Activated B cell treated with CpG ODN at 0.5 μM for 24 hours (primary cell): ENCODE measurements at regions not wholly inside any gene's neighbourhood (a gene's known extent, or its start where the extent isn't known, plus 50 kb on each side); places are given as distances from the start of the nearest gene placed in this dataset.

Experiments
- ATAC-seq: fragments of 200-7000 bp; cut with Tn5 transposase; one replicate; pipeline ENCODE4 v1.10.0; 2021; ENCODE audit warnings: low read depth, mild to moderate bottlenecking, moderate library complexity
- CTCF ChIA-PET: fragments of 350-600 bp; sonication (Branson Sonifier 250); formaldehyde crosslinking; loops from one replicate; lab custom pipeline; 2021; ENCODE audit warnings: antibody characterized with exemption; lab: Charles Lee
- POLR2A ChIA-PET: fragments of 350-600 bp; sonication (Branson Sonifier 250); formaldehyde crosslinking; loops from one replicate; lab custom pipeline; 2021; ENCODE audit warnings: antibody characterized with exemption; lab: Charles Lee
- DNase-seq: peaks from one replicate; pipeline ENCODE4 v3.0.0; 2022
- H3K27ac Mint-ChIP-seq: one replicate; pipeline ENCODE4 v1.8.0; 2020; ENCODE audit warnings: mixed read lengths
- H3K27me3 Mint-ChIP-seq: one replicate; pipeline ENCODE4 v1.8.0; 2021; ENCODE audit warnings: mixed read lengths
- H3K36me3 Mint-ChIP-seq: one replicate; pipeline ENCODE4 v1.8.0; 2021; ENCODE audit warnings: low read depth, mixed read lengths
- H3K4me1 Mint-ChIP-seq: one replicate; pipeline ENCODE4 v1.8.0; 2021; ENCODE audit warnings: mixed read lengths
- H3K4me3 Mint-ChIP-seq: one replicate; pipeline ENCODE4 v1.8.0; 2020; ENCODE audit warnings: mild to moderate bottlenecking, mixed read lengths
- H3K9me3 Mint-ChIP-seq: one replicate; pipeline ENCODE4 v1.8.0; 2020; ENCODE audit warnings: mixed read lengths
- intact Hi-C: fragments of 100-400 bp; cut with micrococcal nuclease; formaldehyde crosslinking; loops from one replicate; pipeline ENCODE4 v1.15.1; 2024
- TF ChIP-seq, protein P1 (sequence below): fragments of 200-600 bp; IDR thresholded peaks from one replicate; pipeline ENCODE4 v1.8.0; 2022; ENCODE audit warnings: antibody characterized with exemption, mild to moderate bottlenecking

DNA sequence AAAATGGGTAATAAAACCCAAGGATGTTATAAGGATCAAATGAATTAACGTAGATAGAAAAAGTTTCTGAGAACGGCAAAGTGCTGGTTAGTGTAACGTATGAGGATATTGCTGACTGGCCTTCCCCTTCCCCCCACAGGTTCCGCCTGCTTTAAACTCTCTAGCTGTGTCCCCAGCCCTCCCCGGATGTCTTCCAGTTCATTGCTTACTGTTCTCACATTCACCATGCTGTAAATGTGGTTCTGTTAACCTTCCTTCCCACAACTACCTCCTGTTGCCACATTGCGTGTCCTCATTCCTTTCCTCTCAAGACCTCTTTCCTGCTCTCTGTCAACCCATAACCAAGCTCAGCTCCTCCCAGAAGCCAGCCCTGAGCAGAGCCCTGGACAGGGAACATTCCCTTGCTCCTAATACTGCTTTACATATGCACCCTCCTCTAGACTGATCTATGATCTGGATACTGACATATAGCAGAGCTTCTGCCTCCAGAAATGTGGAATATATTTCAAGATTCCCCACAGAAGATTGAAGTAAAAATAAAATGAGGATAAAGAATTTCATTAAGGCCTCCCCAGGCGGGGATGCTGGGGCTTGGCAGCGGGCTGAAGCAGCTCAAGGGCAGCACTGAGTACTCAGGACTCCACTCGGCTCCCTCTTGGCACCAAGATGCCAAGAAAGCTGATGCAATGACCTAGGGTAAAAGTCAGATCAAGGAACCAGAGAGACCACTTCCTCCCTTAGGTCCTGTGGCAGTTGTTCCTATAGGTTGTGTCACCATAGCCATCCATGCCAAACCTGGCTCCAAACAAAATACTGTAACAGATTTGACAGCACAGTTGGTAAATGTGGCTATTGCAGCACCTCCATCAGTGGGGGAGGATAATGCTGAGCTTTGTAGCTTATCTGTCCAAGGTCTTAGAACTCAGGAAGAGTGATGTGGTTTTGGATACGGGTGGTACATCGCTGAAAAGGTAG lies 136.4 kb upstream of the PIK3C3 start:
- peaks cover 3% of the 10 kb centered on the region for H3K9me3 Mint-ChIP-seq

DNA sequence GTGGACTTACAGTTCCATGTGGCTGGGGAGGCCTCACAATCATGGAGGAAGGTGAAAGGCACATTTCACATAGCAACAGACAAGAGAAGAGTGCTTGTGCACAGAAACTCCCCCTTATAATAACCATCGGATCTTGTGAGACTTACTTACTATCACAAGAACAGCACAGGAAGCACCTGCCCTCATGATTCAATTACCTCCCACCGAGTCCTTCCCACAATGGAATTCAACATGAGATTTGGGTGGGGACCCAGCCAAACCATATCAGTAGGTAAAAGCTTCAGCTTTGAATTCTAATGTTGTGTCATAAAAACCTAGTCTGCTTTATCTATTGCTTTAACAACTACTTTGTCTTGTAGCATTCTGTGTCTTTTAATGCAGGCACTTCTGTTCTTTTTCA lies 140.4 kb upstream of the PIK3C3 start:
- CTCF ChIA-PET: no interaction called here
- peaks cover 6% of the 10 kb centered on the region for H3K9me3 Mint-ChIP-seq
- POLR2A ChIA-PET: no interaction called here
- ATAC-seq (no peak), DNase-seq (no peak)
- no peak overlapping the region for H3K27ac Mint-ChIP-seq
- no peak overlapping the region for H3K4me3 Mint-ChIP-seq
- no peaks in the 10 kb centered on the region for H3K36me3 Mint-ChIP-seq
- no peaks in the 10 kb centered on the region for H3K4me1 Mint-ChIP-seq
- intact Hi-C loops: no loop called here
- TF ChIP-seq, protein P1, sequence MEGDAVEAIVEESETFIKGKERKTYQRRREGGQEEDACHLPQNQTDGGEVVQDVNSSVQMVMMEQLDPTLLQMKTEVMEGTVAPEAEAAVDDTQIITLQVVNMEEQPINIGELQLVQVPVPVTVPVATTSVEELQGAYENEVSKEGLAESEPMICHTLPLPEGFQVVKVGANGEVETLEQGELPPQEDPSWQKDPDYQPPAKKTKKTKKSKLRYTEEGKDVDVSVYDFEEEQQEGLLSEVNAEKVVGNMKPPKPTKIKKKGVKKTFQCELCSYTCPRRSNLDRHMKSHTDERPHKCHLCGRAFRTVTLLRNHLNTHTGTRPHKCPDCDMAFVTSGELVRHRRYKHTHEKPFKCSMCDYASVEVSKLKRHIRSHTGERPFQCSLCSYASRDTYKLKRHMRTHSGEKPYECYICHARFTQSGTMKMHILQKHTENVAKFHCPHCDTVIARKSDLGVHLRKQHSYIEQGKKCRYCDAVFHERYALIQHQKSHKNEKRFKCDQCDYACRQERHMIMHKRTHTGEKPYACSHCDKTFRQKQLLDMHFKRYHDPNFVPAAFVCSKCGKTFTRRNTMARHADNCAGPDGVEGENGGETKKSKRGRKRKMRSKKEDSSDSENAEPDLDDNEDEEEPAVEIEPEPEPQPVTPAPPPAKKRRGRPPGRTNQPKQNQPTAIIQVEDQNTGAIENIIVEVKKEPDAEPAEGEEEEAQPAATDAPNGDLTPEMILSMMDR: no peak
- no peaks in the 10 kb centered on the region for H3K27me3 Mint-ChIP-seq

More for the DNA sequence above, 136.4 kb upstream of the PIK3C3 start:
- no peaks in the 10 kb centered on the region for H3K4me1 Mint-ChIP-seq
- H3K4me3 Mint-ChIP-seq: no peak overlapping the region
- no peaks in the 10 kb centered on the region for H3K27me3 Mint-ChIP-seq
- intact Hi-C loops: no loop called here
- no peaks in the 10 kb centered on the region for H3K36me3 Mint-ChIP-seq
- no peak overlapping the region for H3K27ac Mint-ChIP-seq
- ChIA-PET CTCF (no interaction called here), POLR2A (no interaction called here)
- ATAC-seq (no peak), DNase-seq (no peak)
- TF ChIP-seq, protein P1: no peak

- TF ChIP-seq, protein P1: no peak
- Mint-ChIP-seq H3K27me3 (no peaks in the 10 kb centered on the region), H3K4me3 (no peak overlapping the region), H3K27ac (no peak overlapping the region), H3K4me1 (no peaks in the 10 kb centered on the region), H3K9me3 (peaks cover 6% of the 10 kb centered on the region), H3K36me3 (no peaks in the 10 kb centered on the region)
- ChIA-PET CTCF (no interaction called here), POLR2A (no interaction called here)
- ATAC-seq (no peak), DNase-seq (no peak)
- intact Hi-C loops: no loop called here
Observed at GRCh38 chr18:41809652-41810051, 145.4 kb upstream of the PIK3C3 start.

- POLR2A ChIA-PET: no interaction called here
- Mint-ChIP-seq H3K9me3 (no peaks in the 10 kb centered on the region), H3K4me3 (no peak overlapping the region), H3K27ac (no peak overlapping the region), H3K36me3 (no peaks in the 10 kb centered on the region), H3K27me3 (no peaks in the 10 kb centered on the region), H3K4me1 (no peaks in the 10 kb centered on the region)
- ATAC-seq (no peak), DNase-seq (no peak)
- TF ChIP-seq, protein P1: no peak
- intact Hi-C loops: no loop called here
- CTCF ChIA-PET: no interaction called here
Observed at GRCh38 chr18:41805341-41805740, 149.7 kb upstream of the PIK3C3 start.

DNA sequence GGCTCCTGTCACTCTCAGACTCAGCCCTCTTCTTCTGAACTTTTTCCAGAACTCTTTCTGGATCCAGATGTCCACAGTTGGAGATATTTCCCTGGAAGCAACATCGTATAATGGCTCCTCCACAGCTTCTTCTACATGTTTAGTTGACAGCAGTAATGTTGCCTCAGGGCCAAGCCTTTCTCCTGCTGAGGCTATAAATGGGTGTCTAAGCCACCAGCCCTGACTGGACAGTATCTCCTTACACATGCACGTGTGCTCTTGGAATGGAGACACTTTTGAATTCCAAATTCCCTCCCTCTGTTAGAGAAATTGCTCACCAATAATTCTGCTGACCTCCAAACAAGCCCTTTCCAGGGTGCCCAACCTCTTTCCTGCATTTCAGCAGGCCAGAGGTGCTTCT lies 156.2 kb upstream of the PIK3C3 start:
- TF ChIP-seq, protein P1: no peak
- H3K4me3 Mint-ChIP-seq: no peak overlapping the region
- intact Hi-C loops: no loop called here
- H3K4me1 Mint-ChIP-seq: no peaks in the 10 kb centered on the region
- ChIA-PET POLR2A (no interaction called here), CTCF (no interaction called here)
- DNase-seq (no peak), ATAC-seq (no peak)
- no peaks in the 10 kb centered on the region for H3K9me3 Mint-ChIP-seq
- no peaks in the 10 kb centered on the region for H3K36me3 Mint-ChIP-seq
- H3K27ac Mint-ChIP-seq: no peak overlapping the region
- no peaks in the 10 kb centered on the region for H3K27me3 Mint-ChIP-seq
